A204.1 (cell line): ENCODE measurements at regions not wholly inside any gene's neighbourhood (a gene's known extent, or its start where the extent isn't known, plus 50 kb on each side); places are given as distances from the start of the nearest gene placed in this dataset.

ENCODE experiments used
- FAIRE-seq: peaks from 2 replicates; lab custom pipeline; 2012; peaks lifted over from hg19 to GRCh38; lab: Jason Lieb, UNC

GRCh38 chr16:11475896-11476630, 110.7 kb downstream of the LITAF start:
- no peak for FAIRE-seq

- no peak for FAIRE-seq
Observed at GRCh38 chr16:11476676-11477075, 110.0 kb downstream of the LITAF start.

GRCh38 chr16:11478431-11479119, 108.1 kb downstream of the LITAF start:
- no peak for FAIRE-seq

- no peak for FAIRE-seq
Observed at GRCh38 chr16:11479916-11480315, 106.8 kb downstream of the LITAF start.

GRCh38 chr16:11480634-11481033, 106.1 kb downstream of the LITAF start:
- FAIRE-seq, result no peak

GRCh38 chr16:11481987-11482386, 104.7 kb downstream of the LITAF start:
- FAIRE-seq, result no peak

- no peak for FAIRE-seq
Observed at GRCh38 chr16:11482946-11483748, 103.6 kb downstream of the LITAF start.

GRCh38 chr16:11484691-11485258, 101.9 kb downstream of the LITAF start:
- FAIRE-seq, result no peak

- no peak for FAIRE-seq
Observed at GRCh38 chr16:11485676-11486075, 101.0 kb downstream of the LITAF start.

GRCh38 chr16:11487289-11487688, 99.4 kb downstream of the LITAF start:
- no peak for FAIRE-seq

GRCh38 chr16:11488304-11488703, 98.4 kb downstream of the LITAF start:
- no peak for FAIRE-seq

GRCh38 chr16:11491524-11491923, 95.2 kb downstream of the LITAF start:
- no peak for FAIRE-seq

- FAIRE-seq, result no peak
Observed at GRCh38 chr16:11492808-11493530, 93.8 kb downstream of the LITAF start.

GRCh38 chr16:11493531-11493929, 93.2 kb downstream of the LITAF start:
- FAIRE-seq, result no peak

- no peak for FAIRE-seq
Observed at GRCh38 chr16:11494029-11494428, 92.7 kb downstream of the LITAF start.

- no peak for FAIRE-seq
Observed at GRCh38 chr16:11494433-11494832, 92.3 kb downstream of the LITAF start.

GRCh38 chr16:11495066-11495407, 91.7 kb downstream of the LITAF start:
- FAIRE-seq, result no peak
